ENCODE measurements at regions not wholly inside any gene's neighbourhood (a gene's known extent, or its start where the extent isn't known, plus 50 kb on each side); places are given as distances from the start of the nearest gene placed in this dataset.
"Not testable (repeated sequence)": the region's sequence is repeated elsewhere in the genome, so short reads cannot be mapped to it uniquely, and the experiment has no call there.

DNA sequence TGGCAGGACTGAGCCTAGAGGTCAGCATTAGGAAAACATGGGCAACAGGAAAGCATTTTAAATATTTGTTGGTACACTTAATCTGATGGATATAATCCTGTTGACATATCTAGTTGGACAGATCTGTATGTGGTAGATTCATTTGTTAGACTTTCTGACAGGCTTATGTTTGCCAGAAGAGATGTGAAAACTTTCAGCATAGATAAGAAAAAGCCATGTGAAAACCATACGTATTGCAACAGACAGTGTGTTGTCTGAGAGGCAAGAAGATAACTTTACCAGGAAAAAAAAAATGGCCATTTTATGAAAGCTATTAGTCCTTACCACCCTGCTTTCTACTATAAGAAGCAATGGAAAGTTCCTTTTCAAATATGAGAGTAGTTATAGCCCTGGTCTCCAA lies 1902.2 kb upstream of the C9orf72 start:
- DNase-seq, result no peak

DNA sequence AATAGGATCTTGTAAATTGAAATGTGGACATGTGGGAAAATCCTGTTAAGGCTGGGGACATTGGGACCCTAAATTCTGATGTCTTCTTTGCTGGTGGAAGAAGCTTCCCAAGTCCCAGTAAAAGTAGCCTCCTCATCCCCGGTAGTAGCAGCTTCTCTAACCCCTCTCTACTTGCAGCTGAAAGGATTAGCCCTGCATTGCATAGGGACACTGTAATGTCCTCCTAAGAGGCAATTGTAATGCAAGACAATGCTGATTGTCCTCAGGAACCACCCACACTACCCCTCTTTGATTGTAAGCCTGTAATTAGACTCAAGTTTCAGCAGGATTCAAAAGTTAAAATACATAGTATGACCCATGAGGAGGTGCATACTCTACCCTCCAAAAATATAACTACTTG lies 1938.4 kb upstream of the C9orf72 start:
- no peak for DNase-seq

DNA sequence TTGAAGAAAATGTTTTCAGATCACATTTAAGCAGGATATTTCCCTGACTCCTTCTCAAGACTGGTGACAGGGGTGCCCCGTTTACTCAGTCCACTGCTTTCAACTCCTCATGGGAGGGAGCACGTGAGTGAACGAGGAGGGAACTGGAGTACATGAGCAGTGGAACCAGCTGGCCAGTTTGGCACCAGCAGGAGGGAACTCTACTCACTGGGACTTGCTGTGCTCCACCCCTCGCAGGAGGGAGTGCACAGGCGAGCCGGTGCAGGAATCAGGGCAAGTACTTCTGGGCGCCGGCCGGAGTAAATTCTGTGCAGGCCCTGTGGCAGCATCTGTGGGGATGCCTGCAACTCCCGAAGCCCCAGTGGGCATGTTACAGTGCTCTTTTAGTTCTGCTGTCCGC lies 1941.1 kb upstream of the C9orf72 start:
- DNase-seq, result no peak

DNA sequence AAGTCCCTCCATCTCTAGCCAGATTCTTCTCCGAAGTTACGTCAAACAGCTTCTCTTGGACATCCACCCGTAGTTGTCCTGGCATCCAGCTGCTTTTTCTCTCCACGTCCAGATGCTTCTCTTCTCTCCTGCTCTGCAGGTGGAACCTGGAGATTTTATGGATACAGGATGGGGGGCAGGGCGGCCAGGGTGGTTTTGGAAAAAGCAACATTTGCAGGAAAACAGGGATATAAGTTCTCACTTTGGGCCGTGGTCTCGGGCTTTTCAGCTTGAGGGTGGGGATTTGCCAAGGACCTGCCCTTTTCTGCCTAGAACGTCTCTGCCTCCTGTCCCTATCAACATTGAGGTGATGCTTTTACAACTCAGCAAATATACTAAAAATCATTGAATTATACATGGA lies 1941.6 kb upstream of the C9orf72 start:
- DNase-seq, result no peak

DNA sequence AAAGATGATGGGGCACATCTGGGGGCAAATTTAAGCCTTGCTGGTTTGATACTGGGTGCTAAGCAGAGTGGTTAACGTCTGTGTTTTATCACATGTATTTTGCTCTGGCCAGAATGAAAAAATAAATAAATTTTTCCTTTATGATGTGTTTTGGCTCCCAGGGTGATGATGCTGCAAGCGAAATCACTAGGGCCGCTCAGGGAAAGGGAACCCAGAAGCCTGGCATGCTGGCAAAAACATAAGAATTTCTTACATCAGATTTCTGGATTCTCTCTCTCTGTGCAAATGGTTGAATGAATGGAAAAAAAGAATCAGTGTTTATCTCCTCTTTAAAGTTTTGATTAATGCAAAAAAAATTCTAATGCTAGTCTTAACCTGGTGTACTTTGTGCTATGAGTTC lies 1975.2 kb upstream of the C9orf72 start:
- no peak for DNase-seq

DNA sequence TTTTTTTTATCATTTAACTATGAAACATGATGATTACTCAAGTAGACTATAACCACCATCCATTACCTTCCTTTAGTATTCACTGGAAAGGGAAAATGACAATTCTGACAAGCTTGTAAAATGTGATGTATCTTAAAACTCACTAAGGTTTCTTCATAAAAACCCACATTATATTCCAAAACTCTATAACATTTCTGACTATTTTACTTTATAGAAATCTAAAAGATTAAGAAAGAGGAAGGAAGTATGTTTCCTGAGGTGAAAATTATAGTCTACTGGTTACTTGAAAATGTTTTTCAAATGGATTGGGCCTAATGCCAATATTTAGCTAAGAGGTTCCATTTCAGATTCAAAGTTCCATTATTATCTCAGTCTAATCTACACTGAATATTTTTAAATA lies 1982.2 kb upstream of the C9orf72 start:
- DNase-seq, result no peak

DNA sequence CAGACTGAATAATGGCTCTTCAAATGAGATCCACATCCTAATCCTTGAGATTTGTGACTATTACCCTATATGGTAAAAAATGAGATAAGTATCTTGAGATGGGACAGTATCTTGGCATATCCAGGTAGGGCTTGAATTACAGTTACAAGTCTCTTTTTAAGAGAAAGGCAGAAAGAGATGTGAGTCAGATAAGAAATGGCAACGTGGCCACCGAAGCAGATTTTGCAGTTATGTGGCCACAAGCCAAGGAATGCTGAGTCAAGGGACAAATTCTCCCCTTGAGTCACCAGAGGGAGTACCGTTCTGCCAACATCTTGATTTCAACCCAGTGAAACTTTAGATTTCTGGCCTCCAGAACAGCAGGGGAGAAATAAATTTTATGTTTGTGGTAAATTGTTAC lies 1983.0 kb upstream of the C9orf72 start:
- DNase-seq, result no peak

DNA sequence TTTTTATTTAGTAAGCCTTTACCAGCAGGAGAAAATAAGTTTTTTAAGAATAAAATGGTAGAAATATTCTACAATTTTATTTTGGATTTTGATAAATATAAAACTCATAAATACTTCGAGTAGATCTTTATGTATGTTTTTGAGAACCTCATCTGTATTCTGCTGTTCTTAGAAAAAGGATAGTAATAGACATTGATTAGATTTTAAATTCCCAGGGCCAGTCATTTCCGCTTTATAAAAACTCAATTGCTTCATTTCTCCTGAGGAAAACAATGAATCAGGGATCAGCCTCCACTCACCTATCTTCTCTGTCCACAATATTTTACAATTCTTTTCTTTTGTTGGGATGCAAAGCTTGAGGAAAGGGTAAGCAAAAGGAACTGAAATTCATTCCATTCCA lies 1983.5 kb upstream of the C9orf72 start:
- DNase-seq, result no peak

DNA sequence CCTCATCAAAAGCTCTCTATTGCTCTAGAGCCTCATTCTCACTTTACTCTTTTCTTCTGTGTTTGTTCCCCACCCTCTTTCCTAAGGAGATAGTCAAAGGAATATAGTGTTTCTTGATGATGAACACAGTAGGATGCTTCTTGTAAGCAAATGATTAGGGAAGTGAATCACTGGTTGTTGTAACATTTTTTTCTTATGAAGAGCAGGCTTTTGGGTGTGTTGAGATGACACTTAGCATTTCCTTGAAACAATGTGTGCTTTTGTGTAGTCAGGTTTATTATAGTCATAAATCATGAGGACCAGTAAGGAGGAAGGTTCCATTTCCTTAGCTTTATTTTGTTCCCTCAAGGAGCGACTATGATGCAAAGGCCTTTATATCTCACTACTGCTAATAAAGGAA lies 1991.3 kb upstream of the C9orf72 start:
- no peak for DNase-seq

DNA sequence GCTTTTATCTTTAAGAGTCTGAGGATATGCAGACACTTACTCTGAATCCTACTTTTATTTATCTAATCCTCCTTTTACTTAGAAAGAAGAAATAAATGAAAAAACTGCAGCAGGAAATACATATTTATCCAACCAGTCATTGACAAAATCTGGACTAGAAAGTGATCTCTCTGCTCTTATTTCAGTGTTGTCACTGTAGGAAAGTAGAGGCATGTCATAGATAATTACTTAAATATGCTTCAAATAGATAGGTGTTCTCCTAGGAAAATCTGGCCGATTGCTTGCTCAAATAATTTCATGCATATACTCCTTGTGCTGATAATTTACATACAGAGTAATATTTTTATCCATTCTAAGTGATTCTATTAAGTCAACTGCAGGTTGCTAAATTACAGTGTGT lies 2001.9 kb upstream of the C9orf72 start:
- DNase-seq, result no peak

DNA sequence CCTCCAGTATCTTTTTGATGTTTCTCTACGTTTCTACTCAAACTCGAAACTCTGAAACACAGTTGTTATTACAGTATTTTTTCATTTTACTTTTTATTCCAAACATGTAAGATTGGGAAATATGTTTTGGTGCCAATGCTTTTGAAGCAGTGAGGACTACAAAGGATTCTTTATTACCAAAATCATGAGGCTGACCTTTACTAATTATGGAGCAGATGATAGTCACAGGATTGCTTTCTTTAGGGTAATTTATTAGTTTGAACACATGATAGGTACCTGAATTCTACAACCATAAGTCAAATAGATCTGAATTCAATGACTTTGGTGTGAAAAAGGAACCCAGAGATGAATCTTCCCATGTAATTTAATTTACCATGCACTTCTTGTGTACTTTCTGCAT lies 2015.1 kb upstream of the C9orf72 start:
- no peak for DNase-seq

DNA sequence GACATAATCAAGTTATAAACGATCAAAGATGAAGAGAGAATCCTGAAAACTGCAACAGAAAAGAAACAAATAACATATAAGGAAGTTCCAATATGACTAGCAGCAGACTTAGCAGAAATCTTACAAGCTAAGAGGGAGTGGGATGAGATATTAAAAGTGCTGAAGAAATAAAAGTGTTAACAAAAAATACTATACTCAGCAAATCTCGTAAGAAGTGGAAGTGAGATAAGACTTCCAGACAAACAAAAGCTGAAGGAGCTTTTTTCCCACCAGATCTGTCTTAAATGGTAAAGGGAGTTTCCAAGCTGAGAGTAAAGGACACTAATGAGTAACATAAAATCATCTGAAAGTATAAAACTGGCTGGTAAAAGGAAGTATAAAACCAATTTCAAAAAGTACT lies 2036.0 kb upstream of the C9orf72 start:
- no peak for DNase-seq

DNA sequence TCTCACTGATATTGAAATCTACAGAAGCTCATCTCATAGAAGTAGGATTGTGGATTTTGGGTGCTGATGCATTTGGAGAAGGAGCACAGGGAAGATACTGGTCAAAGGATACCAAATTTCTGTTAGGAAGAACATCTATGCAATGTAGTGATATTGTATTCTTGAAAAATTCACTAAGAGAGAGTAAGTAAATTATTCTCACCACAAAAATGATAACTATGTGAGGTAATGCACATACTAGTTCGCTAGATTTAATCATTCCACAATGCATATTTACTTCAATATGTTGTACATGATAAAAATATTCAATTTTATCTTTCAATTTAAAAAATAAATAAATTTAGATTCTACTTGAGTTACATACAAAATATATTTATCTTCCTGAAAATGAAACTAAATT lies 2040.5 kb upstream of the C9orf72 start:
- DNase-seq, result no peak

DNA sequence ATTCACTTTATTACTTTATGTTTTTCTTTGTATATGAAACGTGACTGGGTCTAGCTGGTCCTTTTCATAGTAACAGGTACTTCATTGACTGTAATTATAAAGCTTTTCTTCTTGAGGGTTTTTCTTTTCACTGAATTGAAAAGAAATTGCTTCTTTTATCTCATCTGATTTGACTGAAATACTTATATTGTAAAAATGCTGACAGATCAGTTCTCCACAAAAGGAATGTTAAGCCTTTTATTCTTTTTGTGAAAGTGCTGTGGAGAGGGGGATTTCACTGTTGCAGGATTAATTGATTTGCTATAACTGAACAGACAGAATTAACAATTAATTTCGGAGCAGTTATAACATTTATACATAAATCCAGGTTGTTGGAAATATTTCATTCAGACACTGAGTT lies 2043.6 kb upstream of the C9orf72 start:
- DNase-seq, result no peak

DNA sequence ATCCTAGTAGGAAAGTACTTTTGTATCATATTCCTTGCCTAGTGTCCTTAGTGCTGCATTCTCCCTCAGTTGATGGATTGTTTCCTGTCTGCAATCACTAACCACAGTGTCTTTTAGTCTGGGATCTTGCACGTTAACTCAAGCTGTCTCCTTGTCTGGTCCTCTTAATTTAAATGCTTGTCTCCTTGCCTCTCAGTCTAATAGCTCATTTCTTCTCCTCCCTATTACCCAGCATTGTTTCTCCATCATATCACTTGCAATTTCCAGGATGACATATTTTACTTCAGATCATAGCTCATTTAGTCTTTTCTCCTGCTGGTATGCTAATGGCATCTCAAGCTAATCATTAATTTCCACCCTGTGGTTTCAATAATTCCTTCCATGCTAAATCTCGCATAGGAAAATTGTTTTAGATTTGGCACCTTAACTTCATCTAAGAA lies 2052.0 kb upstream of the C9orf72 start:
- no peak for DNase-seq

DNA sequence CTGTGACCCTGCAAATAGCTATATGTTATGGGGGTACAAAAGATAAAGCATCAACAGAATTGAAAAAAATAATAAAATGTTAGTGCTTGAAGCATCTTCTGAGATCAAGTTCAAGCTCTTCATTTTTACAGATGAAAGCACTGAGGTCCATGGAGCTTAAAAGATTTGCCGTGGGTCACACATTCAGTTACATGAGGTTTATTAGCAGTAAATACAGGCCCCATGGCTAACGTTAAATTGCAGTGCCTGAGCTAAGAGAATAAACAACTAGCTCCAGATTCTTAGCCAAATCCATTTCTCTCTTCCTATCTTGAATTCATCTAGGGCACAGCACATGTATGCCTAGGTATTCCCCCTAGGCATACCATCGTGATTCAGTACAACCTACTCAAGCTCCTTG lies 2052.7 kb upstream of the C9orf72 start:
- no peak for DNase-seq

DNA sequence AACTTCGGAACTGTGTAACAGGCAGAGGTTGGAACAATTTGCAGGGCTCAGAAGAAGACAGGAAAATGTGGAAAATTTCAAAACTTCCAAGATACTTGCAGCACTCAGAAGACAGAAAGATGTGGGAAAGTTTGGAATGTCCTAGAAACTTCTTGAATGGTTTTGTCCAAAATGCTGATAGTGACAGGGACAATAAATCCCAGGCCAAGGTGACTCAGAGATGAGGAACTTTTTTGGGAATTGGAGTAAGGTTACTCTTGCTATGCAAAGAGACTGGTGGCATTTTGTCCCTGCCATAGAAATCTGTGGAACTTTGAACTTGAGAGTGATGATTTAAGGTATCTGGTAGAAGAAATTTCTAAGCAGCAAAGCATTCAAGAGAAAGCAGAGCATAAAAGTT lies 2055.6 kb upstream of the C9orf72 start:
- not testable (repeated sequence) for DNase-seq

DNA sequence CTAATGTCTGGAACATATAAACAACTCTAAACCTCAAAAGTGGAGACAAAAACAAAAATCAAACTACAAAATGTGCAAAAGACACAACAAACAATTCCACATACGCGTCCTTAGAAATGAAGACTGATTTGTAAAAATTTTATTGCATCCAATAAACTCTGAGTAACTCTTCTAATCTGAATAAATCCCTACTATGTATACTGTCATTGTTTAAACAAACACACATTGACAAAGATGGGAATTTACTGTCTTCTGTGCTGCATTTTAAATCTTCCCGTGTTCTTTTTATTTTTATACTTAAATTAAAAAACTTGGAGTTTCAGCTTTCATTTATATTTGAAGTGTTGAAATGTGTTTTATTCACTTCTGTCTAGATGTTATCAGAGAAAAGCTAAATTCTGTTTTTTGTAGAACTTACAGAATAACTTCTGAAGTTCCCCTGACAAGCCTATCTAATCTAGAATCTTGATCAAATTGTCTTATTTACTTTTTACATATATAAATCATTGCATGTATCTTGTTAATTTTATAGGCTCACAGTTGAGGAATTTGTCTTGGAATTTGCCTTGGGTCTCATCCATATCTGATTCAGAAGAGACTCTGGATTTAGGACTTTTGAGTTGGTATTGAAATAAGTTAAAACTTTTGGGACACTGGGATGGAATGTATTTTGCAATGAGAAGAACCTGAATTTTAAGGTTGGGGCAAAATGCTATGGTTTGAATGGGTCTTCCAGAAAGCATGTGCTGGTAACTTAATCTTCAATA lies 2064.4 kb upstream of the C9orf72 start:
- DNase-seq, result no peak

DNA sequence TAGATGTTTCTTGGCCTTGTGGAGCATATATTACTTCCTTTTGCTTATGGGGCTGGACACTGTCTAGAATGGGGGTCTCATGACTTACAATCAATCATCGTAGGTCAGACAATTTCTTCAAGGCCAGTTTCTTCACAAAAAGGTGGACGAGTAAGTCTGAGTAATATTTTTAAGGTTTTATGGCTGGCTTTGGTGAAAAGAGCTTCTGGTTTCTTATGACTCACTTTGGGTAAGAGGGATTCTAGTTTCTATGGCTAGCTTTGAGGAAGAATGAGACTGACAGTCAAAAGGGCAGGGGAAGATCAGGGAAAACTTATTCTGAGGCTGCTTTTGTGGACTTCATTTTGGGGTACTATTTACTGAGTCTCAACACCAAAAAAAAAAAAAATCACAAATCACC lies 2067.2 kb upstream of the C9orf72 start:
- no peak for DNase-seq

DNA sequence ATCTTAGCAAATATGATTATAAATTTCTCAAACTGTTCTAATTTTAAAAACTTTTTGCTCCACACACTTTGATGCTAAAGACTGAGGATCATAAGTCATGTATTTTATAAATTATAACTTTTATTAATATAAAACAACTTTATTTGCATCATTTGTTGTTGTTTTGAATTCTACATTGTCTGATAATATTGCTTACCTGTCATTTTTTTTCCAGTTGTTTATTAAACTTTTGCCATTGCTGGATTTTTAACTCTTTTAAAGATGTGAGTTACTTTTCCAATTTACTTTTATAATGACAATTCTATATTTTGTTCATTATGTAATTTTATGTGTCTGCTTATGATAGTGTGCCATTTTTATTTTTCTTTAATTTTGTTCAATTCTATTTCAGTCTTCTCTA lies 2071.2 kb upstream of the C9orf72 start:
- DNase-seq, result no peak

DNA sequence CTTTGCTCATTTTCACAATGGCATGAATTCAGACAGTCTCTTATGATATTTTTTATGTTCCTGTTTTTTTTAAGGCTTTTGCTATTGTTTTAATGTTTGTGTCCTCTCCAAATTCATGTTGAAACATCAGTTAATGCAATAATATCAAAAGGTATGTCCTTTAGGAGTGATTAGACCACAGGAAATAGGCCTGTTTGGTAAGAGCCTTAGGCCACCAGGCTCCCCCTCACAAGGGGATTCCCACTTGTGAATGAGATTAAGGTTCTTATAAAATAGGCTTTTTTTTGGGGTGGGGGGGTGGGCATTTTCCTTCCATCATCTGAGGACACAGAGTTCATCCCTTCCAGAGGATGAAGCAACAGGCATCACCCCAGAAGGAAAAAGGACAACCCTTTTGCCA lies 2074.2 kb upstream of the C9orf72 start:
- no peak for DNase-seq

DNA sequence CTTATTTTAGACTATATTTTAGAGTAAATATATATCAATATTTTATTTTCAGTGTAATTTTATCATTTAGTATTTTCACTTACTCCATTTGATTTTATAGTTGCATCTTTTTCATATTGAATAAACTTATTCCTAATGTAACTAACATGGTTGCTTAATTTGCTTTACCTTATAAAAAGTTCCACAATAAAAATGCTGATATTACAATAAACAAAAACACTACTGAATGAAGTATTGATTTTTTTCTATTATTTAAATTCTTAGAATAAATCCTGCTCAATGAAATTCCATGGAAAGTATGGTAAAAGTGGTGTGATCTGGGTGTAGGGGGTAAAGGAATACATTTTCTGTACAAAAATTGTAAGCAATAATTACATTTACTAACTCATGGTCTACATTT lies 2074.9 kb upstream of the C9orf72 start:
- DNase-seq, result no peak

DNA sequence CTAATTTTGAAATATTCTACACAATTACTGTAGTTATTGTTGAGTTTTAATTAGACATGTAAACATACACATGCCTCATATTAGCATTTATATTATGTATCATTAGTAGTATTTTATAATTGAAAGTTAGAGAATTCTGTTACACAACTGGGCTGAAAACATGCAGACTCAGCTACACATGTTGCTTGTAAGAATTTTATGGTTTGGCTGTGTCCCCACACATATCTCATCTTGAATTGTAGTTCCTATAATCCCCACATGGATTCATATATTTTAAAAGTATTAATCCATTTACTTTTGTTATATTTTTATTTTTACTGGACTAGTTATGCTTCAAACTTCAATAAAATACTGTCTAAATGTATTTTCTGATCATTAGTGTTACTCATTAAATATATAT lies 2075.3 kb upstream of the C9orf72 start:
- DNase-seq, result no peak

DNA sequence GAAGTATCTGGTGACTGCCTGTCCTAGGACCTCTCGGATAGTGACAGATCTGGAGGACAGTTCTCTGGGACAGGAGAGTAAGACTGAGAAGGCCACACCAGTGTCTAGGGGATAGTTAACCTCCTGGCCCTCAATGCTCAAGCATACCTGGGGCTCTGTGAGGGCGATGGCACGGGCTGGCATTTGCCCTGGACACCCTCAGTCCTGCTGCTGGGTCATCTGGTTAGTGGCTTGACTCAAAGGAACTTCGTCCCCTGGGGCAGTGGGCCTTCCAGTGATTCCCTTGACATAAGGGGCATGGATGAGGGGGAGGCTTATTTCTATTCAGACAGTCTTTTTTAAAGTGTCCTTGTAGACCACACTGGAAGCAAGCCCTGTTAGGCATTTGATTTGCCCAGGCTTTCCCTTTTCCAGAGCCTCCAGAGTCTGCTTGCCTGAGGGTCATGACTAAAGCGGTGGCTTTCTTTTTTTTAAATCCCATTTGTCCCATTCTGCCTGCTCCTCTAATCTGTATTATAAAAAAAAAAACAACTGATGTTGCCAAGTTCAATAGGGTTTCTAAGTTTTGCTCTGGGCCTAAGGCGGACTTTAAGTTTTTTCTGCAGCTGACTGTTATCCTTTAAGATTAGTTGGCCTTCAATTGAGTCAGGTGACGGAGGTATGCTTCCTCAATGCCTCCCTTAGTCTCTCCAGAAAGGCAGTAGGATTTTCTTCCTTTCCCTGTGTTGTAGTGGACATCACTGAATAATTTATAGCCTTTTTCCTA lies 2083.5 kb upstream of the C9orf72 start:
- no peak for DNase-seq

DNA sequence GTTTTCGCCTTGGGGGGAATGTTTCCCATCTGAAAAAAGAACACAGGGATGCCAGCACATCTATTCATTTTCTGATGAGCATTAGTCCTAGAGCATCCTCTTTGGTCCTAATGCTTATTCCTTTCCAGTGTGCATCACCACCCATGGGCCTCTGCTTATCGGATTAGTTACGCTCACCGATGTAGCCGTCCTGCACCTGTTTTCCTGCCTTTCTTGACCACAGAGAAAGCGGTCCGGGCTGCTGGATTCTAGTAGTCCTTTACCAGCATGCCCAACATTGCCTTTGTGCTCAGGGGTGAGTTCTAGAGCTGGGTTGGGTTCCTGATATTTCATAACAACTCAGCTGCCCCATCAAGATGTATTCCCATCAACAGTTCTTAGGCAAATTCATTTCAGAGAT lies 2084.5 kb upstream of the C9orf72 start:
- DNase-seq, result no peak
